ENCODE measurements at regions not wholly inside any gene's neighbourhood (a gene's known extent, or its start where the extent isn't known, plus 50 kb on each side); places are given as distances from the start of the nearest gene placed in this dataset.

DNA sequence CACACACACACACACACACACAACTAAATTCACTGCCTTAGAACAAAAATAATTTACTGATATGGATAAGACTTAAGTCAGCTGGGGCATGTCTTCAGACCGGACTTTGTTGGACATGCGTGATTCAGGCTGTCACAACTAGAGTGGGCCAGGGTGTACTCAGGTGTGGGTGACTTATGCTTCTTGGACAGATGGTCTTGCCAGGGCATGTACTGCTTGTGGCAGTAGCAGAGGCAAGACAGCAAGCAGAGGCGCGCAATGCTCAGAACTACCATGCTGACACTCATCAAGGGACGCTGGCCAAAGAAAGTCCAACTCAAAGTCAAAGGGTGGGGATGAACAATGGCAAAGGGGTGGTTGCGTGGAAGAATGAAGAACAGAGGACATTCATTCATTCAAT lies 437.5 kb downstream of the CBLN4 start:
- no peak for TF ChIP-seq YY1 (IDR thresholded peaks at IDR 0.05; ENCODE audit: low read depth)
- no peak for TF ChIP-seq EGR1 (IDR thresholded peaks at IDR 0.05)
- no peak for TF ChIP-seq RAD21 (IDR thresholded peaks at IDR 0.05; ENCODE audit: low read depth)
- TF ChIP-seq FOXM1 (IDR thresholded peaks at IDR 0.05; ENCODE audit: borderline replicate concordance, low read depth): no peak
- no peak for TF ChIP-seq TAF1 (IDR thresholded peaks at IDR 0.05; ENCODE audit: low read depth)
- TF ChIP-seq NFIC (IDR thresholded peaks at IDR 0.05): no peak
- no peak for TF ChIP-seq TEAD4 (IDR thresholded peaks at IDR 0.05)
- TF ChIP-seq, protein P1, sequence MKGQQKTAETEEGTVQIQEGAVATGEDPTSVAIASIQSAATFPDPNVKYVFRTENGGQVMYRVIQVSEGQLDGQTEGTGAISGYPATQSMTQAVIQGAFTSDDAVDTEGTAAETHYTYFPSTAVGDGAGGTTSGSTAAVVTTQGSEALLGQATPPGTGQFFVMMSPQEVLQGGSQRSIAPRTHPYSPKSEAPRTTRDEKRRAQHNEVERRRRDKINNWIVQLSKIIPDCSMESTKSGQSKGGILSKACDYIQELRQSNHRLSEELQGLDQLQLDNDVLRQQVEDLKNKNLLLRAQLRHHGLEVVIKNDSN (IDR thresholded peaks at IDR 0.05): no peak
- no peak for TF ChIP-seq ZBTB7A (IDR thresholded peaks at IDR 0.05; ENCODE audit: low read depth)
- TF ChIP-seq, protein P2, sequence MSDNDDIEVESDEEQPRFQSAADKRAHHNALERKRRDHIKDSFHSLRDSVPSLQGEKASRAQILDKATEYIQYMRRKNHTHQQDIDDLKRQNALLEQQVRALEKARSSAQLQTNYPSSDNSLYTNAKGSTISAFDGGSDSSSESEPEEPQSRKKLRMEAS (IDR thresholded peaks at IDR 0.05): no peak
- TF ChIP-seq CREB1 (IDR thresholded peaks at IDR 0.05; ENCODE audit: low read depth): no peak
- TF ChIP-seq CEBPB (IDR thresholded peaks at IDR 0.05): no peak
- TF ChIP-seq TCF12 (IDR thresholded peaks at IDR 0.05; ENCODE audit: low read depth): no peak
- no peak for TF ChIP-seq EP300 (IDR thresholded peaks at IDR 0.05; ENCODE audit: borderline replicate concordance)
- TF ChIP-seq, protein P3, sequence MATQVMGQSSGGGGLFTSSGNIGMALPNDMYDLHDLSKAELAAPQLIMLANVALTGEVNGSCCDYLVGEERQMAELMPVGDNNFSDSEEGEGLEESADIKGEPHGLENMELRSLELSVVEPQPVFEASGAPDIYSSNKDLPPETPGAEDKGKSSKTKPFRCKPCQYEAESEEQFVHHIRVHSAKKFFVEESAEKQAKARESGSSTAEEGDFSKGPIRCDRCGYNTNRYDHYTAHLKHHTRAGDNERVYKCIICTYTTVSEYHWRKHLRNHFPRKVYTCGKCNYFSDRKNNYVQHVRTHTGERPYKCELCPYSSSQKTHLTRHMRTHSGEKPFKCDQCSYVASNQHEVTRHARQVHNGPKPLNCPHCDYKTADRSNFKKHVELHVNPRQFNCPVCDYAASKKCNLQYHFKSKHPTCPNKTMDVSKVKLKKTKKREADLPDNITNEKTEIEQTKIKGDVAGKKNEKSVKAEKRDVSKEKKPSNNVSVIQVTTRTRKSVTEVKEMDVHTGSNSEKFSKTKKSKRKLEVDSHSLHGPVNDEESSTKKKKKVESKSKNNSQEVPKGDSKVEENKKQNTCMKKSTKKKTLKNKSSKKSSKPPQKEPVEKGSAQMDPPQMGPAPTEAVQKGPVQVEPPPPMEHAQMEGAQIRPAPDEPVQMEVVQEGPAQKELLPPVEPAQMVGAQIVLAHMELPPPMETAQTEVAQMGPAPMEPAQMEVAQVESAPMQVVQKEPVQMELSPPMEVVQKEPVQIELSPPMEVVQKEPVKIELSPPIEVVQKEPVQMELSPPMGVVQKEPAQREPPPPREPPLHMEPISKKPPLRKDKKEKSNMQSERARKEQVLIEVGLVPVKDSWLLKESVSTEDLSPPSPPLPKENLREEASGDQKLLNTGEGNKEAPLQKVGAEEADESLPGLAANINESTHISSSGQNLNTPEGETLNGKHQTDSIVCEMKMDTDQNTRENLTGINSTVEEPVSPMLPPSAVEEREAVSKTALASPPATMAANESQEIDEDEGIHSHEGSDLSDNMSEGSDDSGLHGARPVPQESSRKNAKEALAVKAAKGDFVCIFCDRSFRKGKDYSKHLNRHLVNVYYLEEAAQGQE (IDR thresholded peaks at IDR 0.05; ENCODE audit: low read depth): no peak

DNA sequence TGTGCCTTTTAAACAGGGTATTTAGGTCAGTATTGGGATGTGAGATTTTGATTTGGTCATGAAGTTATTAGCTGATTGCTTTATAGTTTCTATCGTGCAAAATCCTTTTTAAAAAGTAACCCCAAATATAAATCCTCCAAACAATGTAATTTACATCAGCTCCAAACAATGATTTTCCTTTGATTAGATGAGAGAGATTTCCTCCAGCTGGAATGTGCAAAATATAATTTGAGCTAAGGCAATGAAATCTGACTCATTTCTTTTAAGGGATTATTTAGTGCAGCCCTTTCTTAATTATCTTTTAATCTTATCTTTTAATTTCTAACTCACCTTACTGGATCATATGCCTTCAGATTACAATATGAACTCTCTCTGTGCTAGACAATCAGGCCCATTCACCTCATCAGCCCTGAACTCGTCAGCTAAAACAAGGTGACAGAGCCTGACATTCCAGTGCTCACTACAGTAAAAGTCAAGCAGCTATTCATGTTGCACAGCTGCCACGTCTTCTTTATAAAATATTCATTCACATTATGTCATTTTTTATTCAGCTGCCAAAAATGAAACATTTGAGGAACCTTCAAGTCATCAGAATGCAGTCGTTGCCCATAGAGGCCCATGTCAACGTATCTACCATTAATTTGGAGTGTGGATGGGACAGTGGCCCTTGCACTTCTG lies 440.1 kb downstream of the CBLN4 start:
- TF ChIP-seq NFIC (IDR thresholded peaks at IDR 0.05) (no peak), RAD21 (IDR thresholded peaks at IDR 0.05; ENCODE audit: low read depth) (no peak), ZBTB7A (IDR thresholded peaks at IDR 0.05; ENCODE audit: low read depth) (no peak), CREB1 (IDR thresholded peaks at IDR 0.05; ENCODE audit: low read depth) (no peak), EP300 (IDR thresholded peaks at IDR 0.05; ENCODE audit: borderline replicate concordance) (no peak), YY1 (IDR thresholded peaks at IDR 0.05; ENCODE audit: low read depth) (no peak), TCF12 (IDR thresholded peaks at IDR 0.05; ENCODE audit: low read depth) (no peak), FOXM1 (IDR thresholded peaks at IDR 0.05; ENCODE audit: borderline replicate concordance, low read depth) (no peak), EGR1 (IDR thresholded peaks at IDR 0.05) (no peak), CEBPB (IDR thresholded peaks at IDR 0.05) (no peak), TEAD4 (IDR thresholded peaks at IDR 0.05) (no peak), TAF1 (IDR thresholded peaks at IDR 0.05; ENCODE audit: low read depth) (no peak)
- TF ChIP-seq, protein P2 (IDR thresholded peaks at IDR 0.05): no peak
- TF ChIP-seq, protein P1 (IDR thresholded peaks at IDR 0.05): no peak
- TF ChIP-seq, protein P3 (IDR thresholded peaks at IDR 0.05; ENCODE audit: low read depth): no peak

DNA sequence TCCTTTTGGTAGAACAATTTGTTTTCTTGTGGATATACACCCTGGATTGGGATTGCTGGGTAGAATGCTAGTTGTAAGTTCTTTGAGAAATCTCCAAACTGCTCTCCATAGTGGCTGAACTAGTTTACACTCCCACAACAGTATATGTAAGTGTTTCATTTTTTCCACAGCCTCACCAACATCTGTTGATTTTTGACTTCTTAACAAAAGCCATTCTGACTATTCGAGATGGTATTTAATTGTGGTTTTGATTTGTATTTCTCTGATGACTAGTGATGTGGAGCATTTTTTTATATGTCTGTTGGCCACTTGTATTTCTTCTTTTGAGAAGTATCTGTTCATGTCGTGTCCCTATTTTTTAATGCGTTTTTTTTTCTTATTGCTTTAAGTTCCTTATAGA lies 444.1 kb downstream of the CBLN4 start:
- TF ChIP-seq, protein P3 (IDR thresholded peaks at IDR 0.05; ENCODE audit: low read depth): no peak

DNA sequence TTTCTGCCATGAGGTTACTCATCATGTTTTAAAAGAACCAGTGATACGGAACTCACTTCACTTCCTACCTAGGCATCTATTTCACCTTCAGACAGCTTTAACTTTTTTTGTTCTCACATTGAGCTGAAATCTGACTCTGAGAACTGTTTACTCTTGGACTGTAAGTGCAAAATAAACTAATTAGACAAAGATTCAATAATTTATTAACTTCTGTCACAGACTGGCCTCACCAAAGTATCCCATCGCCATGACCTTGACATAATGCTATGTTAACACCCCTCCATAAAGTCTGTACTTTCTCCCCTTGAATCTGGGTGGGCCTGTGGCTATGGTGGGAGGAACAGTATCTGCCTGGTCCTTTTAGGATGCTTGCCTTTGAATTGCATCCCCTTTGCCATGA lies 448.1 kb downstream of the CBLN4 start:
- TF ChIP-seq CREB1 (IDR thresholded peaks at IDR 0.05; ENCODE audit: low read depth): no peak
- no peak for TF ChIP-seq TEAD4 (IDR thresholded peaks at IDR 0.05)
- TF ChIP-seq ZBTB7A (IDR thresholded peaks at IDR 0.05; ENCODE audit: low read depth): no peak
- TF ChIP-seq, protein P1 (IDR thresholded peaks at IDR 0.05): no peak
- TF ChIP-seq NFIC (IDR thresholded peaks at IDR 0.05): no peak
- no peak for TF ChIP-seq RAD21 (IDR thresholded peaks at IDR 0.05; ENCODE audit: low read depth)
- TF ChIP-seq, protein P2 (IDR thresholded peaks at IDR 0.05): no peak
- TF ChIP-seq EP300 (IDR thresholded peaks at IDR 0.05; ENCODE audit: borderline replicate concordance): no peak
- TF ChIP-seq TAF1 (IDR thresholded peaks at IDR 0.05; ENCODE audit: low read depth): no peak
- no peak for TF ChIP-seq TCF12 (IDR thresholded peaks at IDR 0.05; ENCODE audit: low read depth)
- TF ChIP-seq EGR1 (IDR thresholded peaks at IDR 0.05): no peak
